GM19438 (cell line): ENCODE measurements at regions not wholly inside any gene's neighbourhood (a gene's known extent, or its start where the extent isn't known, plus 50 kb on each side); places are given as distances from the start of the nearest gene placed in this dataset.

ENCODE experiments used
- ATAC-seq: cut with Tn5 transposase; IDR thresholded peaks from one replicate; pipeline ENCODE4 v1.9.1; 2021; ENCODE audit warnings: low read depth; ENCODE audit not compliant: unreplicated experiment

GRCh38 chr1:38622197-38622596, 237.4 kb downstream of the RRAGC start:
- ATAC-seq = no peak

- no peak for ATAC-seq
Observed at GRCh38 chr1:38616846-38617245, 242.7 kb downstream of the RRAGC start.

GRCh38 chr1:38615680-38616079, 243.9 kb downstream of the RRAGC start:
- ATAC-seq = no peak

GRCh38 chr1:38614861-38615260, 244.7 kb downstream of the RRAGC start:
- no peak for ATAC-seq

- ATAC-seq = no peak
Observed at GRCh38 chr1:38613996-38614395, 245.6 kb downstream of the RRAGC start.

- ATAC-seq = no peak
Observed at GRCh38 chr1:38612951-38613350, 246.6 kb downstream of the RRAGC start.

- no peak for ATAC-seq
Observed at GRCh38 chr1:38611664-38612211, 247.8 kb downstream of the RRAGC start.

- no peak for ATAC-seq
Observed at GRCh38 chr1:38609166-38610025, 250.2 kb downstream of the RRAGC start.

GRCh38 chr1:38608202-38608864, 251.2 kb downstream of the RRAGC start:
- ATAC-seq = no peak

GRCh38 chr1:38607526-38607925, 252.0 kb downstream of the RRAGC start:
- no peak for ATAC-seq

- no peak for ATAC-seq
Observed at GRCh38 chr1:38605063-38605462, 254.5 kb downstream of the RRAGC start.

GRCh38 chr1:38603907-38604306, 255.7 kb downstream of the RRAGC start:
- ATAC-seq = no peak

- no peak for ATAC-seq
Observed at GRCh38 chr1:38600905-38601304, 258.7 kb downstream of the RRAGC start.

GRCh38 chr1:38600286-38600685, 259.3 kb downstream of the RRAGC start:
- no peak for ATAC-seq

GRCh38 chr1:38598118-38598517, 261.5 kb downstream of the RRAGC start:
- ATAC-seq = no peak

- no peak for ATAC-seq
Observed at GRCh38 chr1:38589036-38589435, 270.5 kb downstream of the RRAGC start.

GRCh38 chr1:38587766-38588165, 271.8 kb downstream of the RRAGC start:
- no peak for ATAC-seq

- ATAC-seq = no peak
Observed at GRCh38 chr1:38586993-38587646, 272.5 kb downstream of the RRAGC start.

GRCh38 chr1:38585971-38586370, 273.6 kb downstream of the RRAGC start:
- ATAC-seq = no peak

- ATAC-seq = no peak
Observed at GRCh38 chr1:38585460-38585859, 274.1 kb downstream of the RRAGC start.
